Motor neuron (in vitro differentiated cells): ENCODE measurements at regions not wholly inside any gene's neighbourhood (a gene's known extent, or its start where the extent isn't known, plus 50 kb on each side); places are given as distances from the start of the nearest gene placed in this dataset.
"Not testable (repeated sequence)": the region's sequence is repeated elsewhere in the genome, so short reads cannot be mapped to it uniquely, and the experiment has no call there.

Experiments used
- ATAC-seq, 8 experiments: fragments of 200-7000 bp; cut with Tn5 transposase; replicated peaks in 6 of 8; 2 replicates each; pipeline ENCODE4 v1.8.0; 2021; ENCODE audit warnings: mild to moderate bottlenecking in 8 of 8, moderate library complexity in 8 of 8
- H3K27ac ChIP-seq, 2 donors: fragments of 250-450 bp; sonication (Bioruptor Pico); 2 replicates each; pipeline ENCODE4 v1.9.0; 2021; ENCODE audit warnings: antibody characterized with exemption in 2 of 2, mild to moderate bottlenecking in 2 of 2, moderate library complexity in 1 of 2
- H3K4me1 ChIP-seq, 2 donors: fragments of 250-450 bp; sonication (Bioruptor Pico); replicated peaks in 1 of 2; 2 replicates each; pipeline ENCODE4 v1.6.1; 2021; ENCODE audit warnings: antibody characterized with exemption in 2 of 2, mild to moderate bottlenecking in 2 of 2, moderate library complexity in 1 of 2
- H3K4me3 ChIP-seq, 5 donors: fragments of 250-450 bp; sonication (Bioruptor Pico); 2 replicates each; pipeline ENCODE4 v1.9.0; 2021; ENCODE audit warnings: antibody characterized with exemption in 5 of 5, mild to moderate bottlenecking in 5 of 5, moderate library complexity in 4 of 5
- WGBS, 10 experiments: fragments of 450-650 bp; shearing (Covaris generic); methylation state at CpG; one replicate each; pipeline ENCODE4 v1.0.0; 2022; 5-methylcytosine and 5-hydroxymethylcytosine counted together
- in situ Hi-C, 9 experiments: fragments of 400-800 bp; cut with MboI; loops; one replicate each; pipeline ENCODE4 v1.15.0; 2021; ENCODE audit warnings: low sequenced_read_pairs in 9 of 9, low pct_unique_long_range_greater_than_20kb in 2 of 9; ENCODE audit not compliant: unreplicated experiment in 9 of 9

DNA sequence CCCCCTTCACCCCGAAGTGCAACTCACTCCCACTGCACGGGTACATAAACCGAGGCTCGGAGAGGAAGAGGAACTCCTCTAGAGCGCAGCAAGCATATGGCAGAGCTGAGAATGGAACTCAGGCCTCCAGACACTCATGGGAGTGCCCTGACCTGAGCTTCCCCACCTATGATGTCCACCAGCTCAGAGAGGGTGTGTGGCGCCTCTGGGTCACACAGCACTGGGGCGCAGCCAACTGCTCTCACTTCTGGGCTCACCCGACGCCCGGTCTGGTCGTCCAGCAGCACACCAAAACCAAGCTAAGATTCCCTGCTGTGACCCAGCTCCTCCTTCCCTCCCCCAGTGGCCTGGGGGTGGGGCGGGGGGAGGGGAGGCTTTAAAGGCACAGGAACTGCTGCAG, 904.3 kb downstream of the TUBA3C start:
- H3K4me3 ChIP-seq, ATAC-seq, in situ Hi-C loops, H3K27ac ChIP-seq, H3K4me1 ChIP-seq: not testable (repeated sequence)
- no CpG with 5 or more reads among the region's 12 CpGs for WGBS, 10 experiments

DNA sequence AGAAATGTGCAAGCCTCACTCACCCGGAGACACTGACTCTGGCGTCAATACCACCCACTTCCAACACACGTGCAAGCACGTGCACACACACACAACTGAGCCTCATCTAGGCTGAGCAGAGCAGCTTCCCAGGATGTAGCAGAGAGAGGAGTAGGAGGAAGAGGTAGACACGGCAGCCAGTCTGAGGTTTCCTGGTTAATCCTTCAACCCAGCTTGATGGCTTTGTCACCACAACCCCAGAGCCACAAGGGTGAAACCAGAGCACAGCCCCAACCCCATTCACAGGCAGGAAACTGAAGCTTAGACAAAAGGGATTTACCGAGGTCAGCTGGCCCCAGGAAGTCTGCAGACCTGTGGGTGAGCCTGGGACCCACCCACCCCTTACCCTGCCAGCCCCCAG, 905.3 kb downstream of the TUBA3C start:
- ATAC-seq, H3K4me3 ChIP-seq, in situ Hi-C loops, H3K4me1 ChIP-seq, H3K27ac ChIP-seq: not testable (repeated sequence)
- WGBS, 10 experiments = no CpG with 5 or more reads among the region's 6 CpGs

DNA sequence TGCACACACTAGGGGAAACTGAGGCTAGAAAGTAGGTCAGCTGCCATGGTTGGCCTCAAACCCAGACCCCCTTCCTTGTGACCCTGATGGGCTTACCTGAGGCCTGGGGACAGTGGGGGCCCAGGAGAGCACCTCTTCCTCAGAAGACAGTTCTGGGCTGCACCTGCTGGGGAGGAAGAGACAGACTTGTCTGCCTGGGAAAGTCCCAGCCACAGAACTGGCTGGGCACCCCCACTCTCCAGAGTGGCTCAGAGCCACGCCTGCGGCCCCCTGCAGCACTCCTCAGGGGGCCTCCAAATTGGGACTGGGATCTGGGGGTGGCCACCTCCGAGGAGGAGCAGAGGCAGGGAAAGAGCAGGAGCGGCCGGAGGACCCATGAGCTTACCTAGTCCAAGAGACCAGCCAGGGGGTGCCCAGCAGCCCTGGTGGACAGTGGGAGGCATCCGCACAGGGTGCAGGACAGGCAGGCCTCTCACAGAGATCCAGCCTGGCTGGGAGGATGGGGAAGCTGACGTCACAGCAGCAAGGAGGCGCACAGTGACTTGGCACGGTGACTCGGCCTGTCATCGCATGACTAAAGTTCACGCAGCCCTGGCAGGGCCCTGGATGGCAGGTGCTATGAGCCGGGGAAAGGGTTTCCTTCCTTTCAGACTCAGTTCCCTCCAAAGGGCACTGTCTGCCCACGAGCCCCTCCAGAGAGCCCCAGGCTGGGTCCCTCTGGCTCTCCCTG, 907.7 kb downstream of the TUBA3C start:
- H3K4me1 ChIP-seq, ATAC-seq, H3K27ac ChIP-seq, H3K4me3 ChIP-seq, in situ Hi-C loops: not testable (repeated sequence)
- no CpG with 5 or more reads among the region's 14 CpGs for WGBS, 10 experiments

DNA sequence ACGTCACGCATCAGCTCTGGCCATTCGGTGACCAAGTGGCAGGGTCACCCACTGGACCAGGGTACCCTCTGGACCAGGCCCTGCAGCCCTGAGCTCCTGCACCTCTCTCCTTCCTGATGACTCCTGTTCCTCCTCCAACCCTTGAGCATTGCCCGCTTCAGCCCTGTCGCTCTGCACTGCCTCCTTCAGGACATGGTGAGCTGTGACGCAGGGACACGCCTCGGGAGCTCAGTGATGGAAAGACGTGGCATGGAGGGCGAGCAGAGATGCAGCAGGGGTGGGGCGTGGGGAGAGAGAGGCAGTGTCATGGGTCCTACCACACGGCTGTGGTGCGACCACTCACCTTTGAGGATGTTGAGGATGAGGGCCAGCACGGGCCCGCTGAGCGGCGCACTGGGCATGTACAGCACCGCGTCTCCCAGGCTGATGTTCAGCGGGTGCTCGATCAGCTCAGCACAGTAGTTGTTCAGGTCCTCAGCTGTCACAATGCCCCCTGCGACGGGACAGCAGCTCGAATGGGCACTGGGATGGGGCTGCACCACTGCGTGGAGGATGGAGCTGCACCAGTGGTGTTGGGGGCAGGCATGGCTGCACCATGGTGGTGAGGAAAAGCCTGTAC, 922.7 kb downstream of the TUBA3C start:
- WGBS, 10 experiments = 100% methylated on average over 2 of the region's 25 CpGs; no CpG with 5 or more reads in 9 of the 10 experiments
- ATAC-seq, H3K4me1 ChIP-seq, in situ Hi-C loops, H3K27ac ChIP-seq, H3K4me3 ChIP-seq: not testable (repeated sequence)

DNA sequence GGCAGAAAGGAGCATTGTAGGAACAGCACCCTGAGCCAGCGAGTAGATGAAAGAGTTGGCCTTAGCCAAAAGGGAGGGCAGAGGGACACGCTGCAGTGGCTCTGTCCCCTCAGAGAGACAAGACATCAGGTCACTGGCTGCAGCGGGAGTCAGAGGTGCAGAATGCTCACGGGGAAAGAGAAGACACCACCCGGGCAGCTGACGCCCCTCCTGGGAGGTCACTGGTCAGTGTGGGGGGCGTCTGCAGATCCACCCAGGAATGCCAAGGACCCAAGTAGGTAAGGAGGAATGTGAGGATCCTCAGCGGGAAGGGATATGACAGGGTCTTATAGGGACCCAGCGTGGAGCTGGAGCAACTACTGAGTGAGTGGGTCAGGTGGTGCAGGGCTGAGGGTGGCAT, 923.9 kb downstream of the TUBA3C start:
- WGBS, 10 experiments = 0 to 80% (median 18%) methylated on average over 1 to 2 of the region's 9 CpGs; no CpG with 5 or more reads in 6 of the 10 experiments

DNA sequence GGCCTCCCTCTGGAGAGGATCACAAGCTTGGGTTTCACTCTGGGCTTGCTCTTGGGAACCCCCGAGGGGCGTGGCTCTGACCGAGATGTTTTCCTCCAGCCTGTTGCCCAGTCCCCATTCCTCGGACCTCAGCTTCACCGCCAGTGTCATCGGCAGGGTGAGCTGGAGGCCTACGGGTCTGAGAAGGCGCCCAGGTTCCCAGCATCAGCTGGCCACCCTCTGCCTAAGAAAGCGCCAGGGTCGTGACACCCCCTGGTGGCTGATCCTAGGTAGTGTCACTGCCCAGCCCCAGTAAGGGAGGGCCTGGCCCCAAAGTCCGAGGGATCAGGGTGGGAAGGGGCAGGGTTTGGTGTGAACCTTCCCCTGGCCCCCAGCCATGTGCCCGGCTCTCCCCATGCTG, 928.8 kb downstream of the TUBA3C start:
- H3K27ac ChIP-seq, ATAC-seq, in situ Hi-C loops, H3K4me3 ChIP-seq, H3K4me1 ChIP-seq: not testable (repeated sequence)
- no CpG with 5 or more reads among the region's 12 CpGs for WGBS, 10 experiments

More for the DNA sequence above, 923.9 kb downstream of the TUBA3C start:
- ATAC-seq, in situ Hi-C loops, H3K27ac ChIP-seq, H3K4me3 ChIP-seq, H3K4me1 ChIP-seq: not testable (repeated sequence)

DNA sequence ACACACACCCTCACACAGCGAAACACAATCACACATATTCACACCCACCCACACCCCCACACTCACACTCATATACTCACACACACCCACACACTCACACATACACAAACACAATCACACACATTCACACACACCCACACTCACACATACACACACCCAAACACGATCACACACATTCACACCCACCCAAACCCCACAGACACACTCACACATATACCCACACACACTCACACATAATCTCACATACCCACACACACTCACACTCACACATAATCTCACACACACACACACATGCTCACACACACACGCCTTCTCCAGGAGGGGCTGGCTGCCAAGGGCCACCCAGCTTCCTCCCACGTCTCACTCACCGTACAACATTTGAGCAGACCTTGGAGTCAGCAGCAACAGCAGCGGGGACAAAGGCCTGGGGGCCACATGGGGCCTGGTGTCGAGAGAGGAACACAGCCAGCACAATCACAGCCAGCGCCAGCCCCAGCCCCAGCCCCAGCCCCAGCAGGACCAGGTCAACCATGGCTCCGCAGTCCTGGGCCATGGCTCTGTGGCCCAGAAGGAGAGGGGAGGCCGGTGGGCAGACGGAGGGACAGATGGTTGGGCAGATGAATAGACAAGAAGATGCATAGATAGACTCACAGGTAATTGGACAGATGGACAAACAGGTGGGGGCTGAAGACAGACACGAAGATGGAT, 932.9 kb downstream of the TUBA3C start:
- ATAC-seq, H3K4me3 ChIP-seq, H3K4me1 ChIP-seq, in situ Hi-C loops, H3K27ac ChIP-seq: not testable (repeated sequence)
- WGBS, 10 experiments = 33 to 48% (median 40%) methylated on average over 1 to 3 of the region's 12 CpGs; no CpG with 5 or more reads in 7 of the 10 experiments

DNA sequence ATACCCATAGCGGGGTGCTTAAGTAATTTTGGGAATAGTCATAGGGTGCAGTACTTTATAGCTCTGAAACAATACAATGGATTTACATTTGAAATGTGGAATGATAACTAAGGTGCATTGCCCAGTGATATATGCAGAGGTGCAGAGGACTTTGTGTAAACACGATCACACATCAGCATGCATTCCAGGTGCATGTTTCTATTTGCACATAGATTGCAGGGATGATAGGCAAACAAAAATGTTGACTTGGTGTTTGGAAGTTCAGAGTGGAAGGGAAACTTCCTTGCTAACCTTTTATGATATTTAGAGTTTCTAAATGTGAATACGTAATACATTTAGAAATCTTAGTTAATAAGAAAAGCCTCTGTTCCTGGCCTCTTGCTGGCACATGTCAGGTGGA, 941.5 kb downstream of the TUBA3C start:
- H3K4me1 ChIP-seq, H3K4me3 ChIP-seq, in situ Hi-C loops, ATAC-seq, H3K27ac ChIP-seq: not testable (repeated sequence)
- 33 to 43% methylated on average over 1 of the region's 3 CpGs; no CpG with 5 or more reads in 8 of the 10 experiments for WGBS, 10 experiments

DNA sequence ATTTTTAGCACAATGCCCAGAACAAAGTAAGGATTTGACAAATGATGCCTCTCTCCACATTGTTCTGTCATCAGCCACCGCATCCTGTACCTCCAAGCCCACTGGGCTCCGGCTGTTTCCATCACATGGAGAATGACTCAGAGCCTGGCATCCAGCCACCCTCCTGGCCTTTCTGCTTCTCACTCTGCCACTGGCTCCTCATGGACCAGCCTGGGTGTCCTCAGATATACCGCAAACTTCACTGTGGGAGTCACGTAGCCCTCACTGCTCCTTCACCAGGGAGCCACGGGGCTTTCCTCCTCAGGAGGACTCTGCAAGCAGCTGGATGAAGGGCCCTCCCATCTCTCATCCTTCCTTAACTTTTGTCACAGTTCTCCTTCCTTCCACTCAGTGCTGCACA, 943.0 kb downstream of the TUBA3C start:
- H3K4me3 ChIP-seq, ATAC-seq, H3K4me1 ChIP-seq, H3K27ac ChIP-seq, in situ Hi-C loops: not testable (repeated sequence)
- 14 to 80% methylated on average over 1 to 2 of the region's 5 CpGs; no CpG with 5 or more reads in 8 of the 10 experiments for WGBS, 10 experiments

DNA sequence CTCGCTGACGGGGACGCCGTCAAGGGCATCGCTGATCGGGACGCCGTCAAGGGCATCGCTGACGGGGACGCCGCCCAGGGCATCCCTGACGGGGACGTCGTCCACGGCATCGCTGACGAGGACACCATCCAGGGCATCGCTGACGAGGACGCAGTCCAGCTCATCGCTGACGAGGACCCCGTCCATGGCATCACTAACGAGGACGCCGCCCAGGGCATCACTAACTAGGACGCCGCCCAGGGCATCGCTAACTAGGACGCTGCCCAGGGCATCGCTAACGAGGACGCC, 945.2 kb downstream of the TUBA3C start:
- WGBS, 10 experiments = 73 to 100% (median 90%) methylated on average over 2 to 16 of the region's 34 CpGs; no CpG with 5 or more reads in 7 of the 10 experiments
- ATAC-seq = no peak
- in situ Hi-C loops = no loop called here
- Histone ChIP-seq H3K4me3 (no peak overlapping the region), H3K27ac (no peak overlapping the region), H3K4me1 (no peaks in the 10 kb centered on the region)

DNA sequence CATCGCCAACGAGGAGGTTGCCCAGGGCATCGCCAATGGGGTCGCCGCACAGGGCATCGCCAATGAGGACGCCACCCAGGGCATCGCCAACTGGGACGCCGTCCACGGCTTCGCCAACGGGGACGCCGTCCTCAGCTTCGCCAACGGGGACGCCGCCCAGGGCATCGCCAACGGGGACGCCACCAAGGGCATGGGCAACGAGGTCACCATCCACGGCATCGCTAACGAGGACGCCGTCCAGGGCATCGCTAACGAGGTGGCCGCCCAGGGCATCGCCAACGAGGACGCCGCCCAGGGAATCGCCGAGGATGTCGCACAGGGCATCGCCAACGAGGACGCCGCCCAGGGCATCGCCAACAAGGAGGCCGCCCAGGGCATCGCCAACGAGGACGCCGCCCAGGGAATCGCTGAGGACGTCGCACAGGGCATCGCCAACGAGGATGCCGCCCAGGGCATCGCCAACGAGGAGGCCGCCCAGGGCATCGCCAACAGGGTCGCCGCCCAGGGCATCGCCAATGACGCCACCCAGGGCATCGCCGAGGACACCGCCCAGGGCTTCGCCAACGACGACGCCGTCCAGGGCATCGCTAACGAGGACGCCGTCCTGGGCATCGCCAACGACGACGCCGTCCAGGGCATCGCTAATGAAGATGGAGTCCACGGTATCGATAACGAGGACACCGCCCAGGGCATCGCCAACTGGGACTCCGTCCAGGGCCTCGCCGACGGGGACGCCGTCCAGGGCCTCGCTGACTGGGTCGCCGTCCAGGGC, 945.7 kb downstream of the TUBA3C start:
- no peak for ATAC-seq
- H3K4me1 ChIP-seq = no peaks in the 10 kb centered on the region
- no peak overlapping the region for H3K4me3 ChIP-seq
- in situ Hi-C loops = no loop called here
- WGBS, 10 experiments = 80 to 88% methylated on average over 3 to 13 of the region's 94 CpGs; no CpG with 5 or more reads in 8 of the 10 experiments
- H3K27ac ChIP-seq = no peak overlapping the region

DNA sequence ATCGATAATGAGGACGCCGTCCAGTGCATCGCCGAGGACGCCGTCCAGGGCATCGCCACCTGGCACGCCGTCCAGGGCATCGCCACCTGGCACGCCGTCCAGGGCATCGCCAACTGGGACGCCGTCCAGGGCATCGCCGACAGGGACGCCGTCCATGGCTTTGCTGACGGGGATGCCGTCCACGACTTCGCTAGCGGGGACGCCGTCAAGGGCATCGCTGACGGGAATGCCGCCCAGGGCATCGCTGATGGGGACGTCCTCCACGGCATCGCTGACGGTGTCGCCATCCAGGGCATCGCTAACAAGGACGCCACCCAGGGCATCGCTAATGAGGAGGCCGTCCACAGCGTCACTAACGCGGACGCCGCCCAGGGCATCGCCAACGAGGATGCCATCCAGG, 946.5 kb downstream of the TUBA3C start:
- Histone ChIP-seq H3K4me1 (no peaks in the 10 kb centered on the region), H3K4me3 (no peak overlapping the region), H3K27ac (no peak overlapping the region)
- no peak for ATAC-seq
- in situ Hi-C loops = no loop called here
- 77 to 100% (median 89%) methylated on average over 1 to 25 of the region's 47 CpGs; no CpG with 5 or more reads in 4 of the 10 experiments for WGBS, 10 experiments

DNA sequence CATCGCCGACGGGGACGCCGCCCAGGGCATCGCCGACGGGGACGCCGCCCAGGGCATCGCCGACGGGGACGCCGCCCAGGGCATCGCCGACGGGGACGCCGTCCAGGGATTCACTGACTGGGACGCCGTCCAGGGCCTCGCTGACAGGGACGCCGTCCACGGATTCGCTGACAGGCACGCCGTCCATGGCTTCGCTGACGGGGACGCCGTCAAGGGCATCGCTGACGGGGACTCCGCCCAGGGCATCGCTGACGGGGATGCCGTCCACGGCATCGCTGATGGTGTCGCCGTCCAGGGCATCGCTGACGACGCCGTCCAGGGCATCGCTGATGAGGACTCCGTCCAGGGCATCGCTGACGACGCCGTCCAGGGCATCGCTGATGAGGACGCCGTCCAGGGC, 947.2 kb downstream of the TUBA3C start:
- WGBS, 10 experiments = 80 to 89% (median 86%) methylated on average over 8 to 23 of the region's 56 CpGs; no CpG with 5 or more reads in 7 of the 10 experiments
- H3K4me3 ChIP-seq, H3K4me1 ChIP-seq, ATAC-seq, in situ Hi-C loops, H3K27ac ChIP-seq: not testable (repeated sequence)
